Suprapubic skin (tissue), 4 donors: ENCODE measurements at regions not wholly inside any gene's neighbourhood (a gene's known extent, or its start where the extent isn't known, plus 50 kb on each side); places are given as distances from the start of the nearest gene placed in this dataset.

Experiments
- POLR2A ChIP-seq, 2 donors: fragments of 450-650 bp; IDR thresholded peaks; one replicate each; pipeline ENCODE4 v1.6.1; 2017; ENCODE audit warnings: antibody characterized with exemption in 2 of 2, mild to moderate bottlenecking in 2 of 2, moderate library complexity in 2 of 2
- POLR2AphosphoS5 ChIP-seq, 3 donors: sonication (generic); formaldehyde crosslinking; IDR thresholded peaks; one replicate each; pipeline ENCODE4 v1.6.1; 2017; ENCODE audit warnings: antibody characterized with exemption in 3 of 3
- TF ChIP-seq, protein P1 (sequence below), 2 donors: fragments of 200-600 bp in 1 of 2; fragments of 450-650 bp in 1 of 2; sonication (generic) in 1 of 2; IDR thresholded peaks; one replicate each; pipeline ENCODE4 v1.5.1; 2016 to 2019; ENCODE audit warnings: antibody characterized with exemption in 2 of 2, mild to moderate bottlenecking in 1 of 2, moderate library complexity in 1 of 2

DNA sequence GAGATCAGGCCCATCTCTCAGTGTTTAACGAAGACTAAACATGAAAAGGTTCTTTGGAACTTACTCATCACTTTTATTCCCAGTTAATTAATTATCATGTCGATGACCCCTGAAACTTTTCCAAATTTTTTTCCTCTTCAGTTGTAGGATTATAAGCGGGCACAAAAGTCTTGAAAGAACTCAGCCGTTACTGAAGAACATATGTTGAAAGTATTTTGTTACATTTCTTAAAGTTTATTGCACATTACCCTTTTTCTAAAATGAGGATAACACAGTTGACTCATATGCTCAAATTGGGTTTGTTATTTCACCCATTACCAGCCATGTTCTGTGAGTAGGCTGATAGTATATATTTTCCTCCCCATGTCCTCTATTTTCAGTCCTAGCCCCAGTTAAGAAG, 75.9 kb upstream of the COL3A1 start:
- TF ChIP-seq, protein P1, sequence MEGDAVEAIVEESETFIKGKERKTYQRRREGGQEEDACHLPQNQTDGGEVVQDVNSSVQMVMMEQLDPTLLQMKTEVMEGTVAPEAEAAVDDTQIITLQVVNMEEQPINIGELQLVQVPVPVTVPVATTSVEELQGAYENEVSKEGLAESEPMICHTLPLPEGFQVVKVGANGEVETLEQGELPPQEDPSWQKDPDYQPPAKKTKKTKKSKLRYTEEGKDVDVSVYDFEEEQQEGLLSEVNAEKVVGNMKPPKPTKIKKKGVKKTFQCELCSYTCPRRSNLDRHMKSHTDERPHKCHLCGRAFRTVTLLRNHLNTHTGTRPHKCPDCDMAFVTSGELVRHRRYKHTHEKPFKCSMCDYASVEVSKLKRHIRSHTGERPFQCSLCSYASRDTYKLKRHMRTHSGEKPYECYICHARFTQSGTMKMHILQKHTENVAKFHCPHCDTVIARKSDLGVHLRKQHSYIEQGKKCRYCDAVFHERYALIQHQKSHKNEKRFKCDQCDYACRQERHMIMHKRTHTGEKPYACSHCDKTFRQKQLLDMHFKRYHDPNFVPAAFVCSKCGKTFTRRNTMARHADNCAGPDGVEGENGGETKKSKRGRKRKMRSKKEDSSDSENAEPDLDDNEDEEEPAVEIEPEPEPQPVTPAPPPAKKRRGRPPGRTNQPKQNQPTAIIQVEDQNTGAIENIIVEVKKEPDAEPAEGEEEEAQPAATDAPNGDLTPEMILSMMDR (IDR thresholded peaks at IDR 0.05), result no peak
- TF ChIP-seq POLR2AphosphoS5 (IDR thresholded peaks at IDR 0.05), result no peak
- no peak for TF ChIP-seq POLR2A (IDR thresholded peaks at IDR 0.05)
